Amniotic stem cell (primary cell): ENCODE measurements at regions not wholly inside any gene's neighbourhood (a gene's known extent, or its start where the extent isn't known, plus 50 kb on each side); places are given as distances from the start of the nearest gene placed in this dataset.
"Not testable (repeated sequence)": the region's sequence is repeated elsewhere in the genome, so short reads cannot be mapped to it uniquely, and the experiment has no call there.

Experiments
- DNase-seq: peaks from one replicate; lab custom pipeline; 2025; lab: John Stamatoyannopoulos, UW

DNA sequence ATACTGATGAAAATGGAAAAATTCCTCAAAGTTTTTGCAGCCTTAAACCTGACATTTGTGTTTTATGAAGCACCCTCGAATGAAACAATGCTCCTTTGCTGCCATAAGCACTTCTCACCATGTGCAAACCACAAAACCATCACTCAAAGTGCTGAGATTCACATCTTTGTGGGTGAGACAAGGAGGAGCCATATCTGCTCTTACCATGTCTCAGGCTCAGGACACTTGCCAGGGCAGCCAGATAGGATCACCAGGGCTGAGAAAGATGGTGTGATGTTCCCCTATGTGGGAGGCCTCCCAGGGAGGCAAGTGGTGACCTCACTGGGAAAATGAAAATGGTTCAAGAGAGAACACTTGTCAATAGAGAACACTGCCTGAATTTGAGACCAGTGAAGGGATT is 120.4 kb downstream of the CCDC34 start:
- DNase-seq: no peak

DNA sequence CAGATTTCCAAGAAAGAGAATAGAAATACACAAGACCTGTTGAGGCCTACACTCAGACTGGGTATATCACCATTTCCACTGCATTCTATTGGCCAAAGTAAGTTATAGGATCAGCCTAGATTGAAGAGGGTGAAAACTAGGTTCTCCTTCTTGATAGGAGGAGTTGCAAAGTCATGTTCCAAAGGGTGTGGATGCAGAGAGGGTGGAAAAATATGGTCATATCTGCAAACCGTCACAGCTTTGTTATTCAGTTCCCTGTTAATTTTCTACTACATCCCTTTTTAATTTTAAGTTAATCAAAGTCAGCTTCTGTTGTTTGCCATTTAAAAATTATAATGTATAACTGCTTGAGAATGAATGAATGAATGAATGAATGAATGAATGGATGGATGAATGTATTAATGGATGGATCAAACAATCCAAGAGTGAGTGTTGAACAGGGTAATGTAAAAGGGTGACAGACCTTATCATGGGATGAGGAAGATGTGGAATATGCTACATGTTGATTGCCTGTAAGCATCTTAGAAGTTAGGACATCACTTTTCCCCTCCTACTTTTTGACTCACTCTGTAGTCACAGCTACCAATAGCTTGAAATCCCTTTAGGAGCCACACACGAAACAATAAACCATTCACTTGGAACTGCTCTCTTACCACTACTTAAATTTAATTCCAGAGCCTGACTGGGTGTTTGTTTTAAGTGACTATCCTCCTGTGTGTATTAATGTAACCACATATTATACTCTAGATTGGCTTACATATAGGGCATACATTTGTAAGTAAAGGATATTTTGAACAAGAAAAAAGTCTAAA is 121.5 kb downstream of the CCDC34 start:
- peak; percentile 3 for DNase-seq

DNA sequence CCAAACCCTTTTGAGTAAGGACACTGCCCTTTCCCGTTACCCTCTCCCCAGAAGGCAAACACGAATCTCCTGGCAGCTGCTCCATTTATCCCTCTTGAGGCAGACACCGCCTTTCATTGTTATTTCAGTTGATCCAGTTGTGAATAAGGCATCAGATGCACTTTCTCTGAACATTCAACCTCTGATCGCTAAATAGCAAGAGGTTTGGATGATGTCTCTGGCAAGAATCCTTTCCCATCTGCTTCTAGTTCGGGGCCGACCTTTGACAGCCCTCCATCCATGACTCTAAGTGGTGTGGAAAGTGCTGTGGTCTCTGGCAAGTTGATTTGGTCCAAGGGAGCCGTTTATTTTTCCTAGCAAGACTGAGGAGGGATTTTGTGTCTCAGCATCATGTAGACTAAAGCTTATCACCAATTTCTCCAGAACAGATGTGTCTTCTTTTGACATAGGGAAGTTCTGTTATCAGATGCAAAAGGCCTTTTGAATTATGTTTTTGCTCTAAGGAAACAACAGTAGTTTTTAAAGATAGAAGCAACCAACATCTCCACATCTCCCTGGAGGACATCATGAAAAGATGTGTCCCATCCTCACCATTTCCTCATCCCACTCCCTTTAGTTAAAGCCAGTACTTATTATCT is 123.6 kb downstream of the CCDC34 start:
- DNase-seq: no peak

GRCh38 chr11:27238811-27239210 is 124.2 kb downstream of the CCDC34 start:
- DNase-seq: no peak

- no peak for DNase-seq
Observed at GRCh38 chr11:27237643-27238042, 125.4 kb downstream of the CCDC34 start.

GRCh38 chr11:27234961-27235360 is 128.1 kb downstream of the CCDC34 start:
- no peak for DNase-seq

GRCh38 chr11:27234043-27234668 is 128.9 kb downstream of the CCDC34 start:
- DNase-seq: peak; percentile 57

DNA sequence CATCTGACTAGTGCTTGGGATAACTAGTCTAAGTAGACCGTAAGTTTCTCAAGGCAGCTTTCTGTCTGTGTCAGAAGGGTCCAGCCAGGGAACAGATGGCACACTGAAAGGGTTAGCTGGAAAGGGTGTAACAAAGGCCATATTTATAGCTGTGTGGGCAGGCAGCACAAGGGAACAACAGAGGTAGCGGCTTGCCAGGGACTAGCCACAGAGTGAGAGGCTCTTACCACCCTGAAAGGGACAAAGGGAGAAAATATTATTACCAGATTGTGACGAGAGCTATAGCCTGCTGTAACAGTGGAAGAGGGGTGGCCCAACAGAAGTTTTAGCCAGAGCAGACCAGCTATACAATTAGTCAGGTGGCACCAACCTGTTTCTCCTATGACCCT is 129.4 kb downstream of the CCDC34 start:
- DNase-seq: no peak

- DNase-seq: no peak
Observed at GRCh38 chr11:27231530-27231929, 131.5 kb downstream of the CCDC34 start.

DNA sequence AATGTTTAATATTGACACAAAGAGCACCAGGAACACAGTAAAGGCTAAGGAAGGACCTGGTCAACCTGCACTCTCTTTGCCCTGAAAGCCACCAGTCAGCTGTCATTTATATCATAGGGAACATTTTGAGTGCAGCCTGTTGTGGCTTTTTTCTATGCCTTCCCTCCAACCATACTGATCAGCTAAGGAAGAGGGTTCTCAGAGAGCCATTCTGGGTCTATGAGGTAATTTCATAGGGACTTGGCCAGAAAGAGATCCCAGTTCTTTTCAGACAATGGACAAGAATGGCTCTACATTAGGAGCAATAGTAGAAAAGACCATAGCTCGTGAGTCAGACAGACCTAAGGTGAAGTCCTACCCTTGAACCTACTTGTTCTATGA is 132.8 kb downstream of the CCDC34 start:
- DNase-seq: no peak

DNA sequence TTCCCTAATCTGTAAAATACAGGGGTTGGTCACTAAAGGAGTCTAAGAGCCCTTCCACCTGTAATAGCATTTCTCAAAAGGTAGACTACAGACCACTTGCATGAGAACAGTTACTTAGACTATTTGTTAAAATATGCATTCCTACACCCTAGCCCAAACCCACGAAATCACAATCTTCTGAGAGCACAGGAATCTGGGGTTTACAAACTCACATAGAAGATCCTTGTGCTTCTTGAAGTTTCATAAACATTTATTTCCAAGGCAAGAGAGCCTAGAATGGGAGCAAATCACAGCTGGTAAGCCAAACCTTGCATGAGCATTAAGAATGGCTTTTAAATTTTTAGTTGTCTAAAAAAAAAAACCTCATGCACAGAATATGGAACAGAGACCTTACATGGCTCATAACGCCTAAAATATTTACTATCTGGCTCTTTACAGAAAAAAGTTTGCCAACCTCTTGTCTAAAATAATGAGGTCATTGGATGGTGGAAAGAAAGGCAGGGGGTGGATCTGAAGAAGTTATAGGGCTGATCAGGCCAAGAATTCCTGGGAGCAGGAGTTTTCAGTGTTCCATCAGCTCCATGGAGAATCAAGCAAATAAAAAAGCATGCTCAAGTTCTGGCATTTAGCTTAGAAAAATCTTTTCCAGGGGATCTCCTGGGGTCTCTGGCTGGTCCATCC is 133.4 kb downstream of the CCDC34 start:
- DNase-seq: no peak

- DNase-seq: no peak
Observed at GRCh38 chr11:27228906-27229290, 134.1 kb downstream of the CCDC34 start.

- no peak for DNase-seq
Observed at GRCh38 chr11:27228232-27228905, 134.6 kb downstream of the CCDC34 start.

GRCh38 chr11:27227736-27228135 is 135.3 kb downstream of the CCDC34 start:
- DNase-seq: no peak

DNA sequence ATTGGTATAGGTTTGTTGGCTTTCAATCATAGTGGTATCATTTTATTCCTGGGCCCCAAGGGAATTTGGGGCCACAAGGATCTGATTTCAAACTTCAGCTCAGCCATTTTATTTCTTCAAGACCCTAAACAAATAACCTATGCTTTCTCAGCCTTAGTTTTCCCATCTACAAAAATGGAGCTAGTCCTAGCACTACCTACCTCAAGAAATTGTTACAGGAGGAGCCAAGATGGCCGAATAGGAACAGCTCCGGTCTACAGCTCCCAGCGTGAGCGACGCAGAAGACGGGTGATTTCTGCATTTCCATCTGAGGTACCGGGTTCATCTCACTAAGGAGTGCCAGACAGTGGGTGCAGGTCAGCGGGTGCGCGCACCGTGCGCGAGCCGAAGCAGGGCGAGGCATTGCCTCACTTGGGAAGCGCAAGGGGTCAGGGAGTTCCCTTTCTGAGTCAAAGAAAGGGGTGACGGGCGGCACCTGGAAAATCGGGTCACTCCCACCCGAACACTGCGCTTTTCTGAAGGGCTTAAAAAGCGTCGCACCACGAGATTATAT is 143.5 kb downstream of the CCDC34 start:
- not testable (repeated sequence) for DNase-seq

DNA sequence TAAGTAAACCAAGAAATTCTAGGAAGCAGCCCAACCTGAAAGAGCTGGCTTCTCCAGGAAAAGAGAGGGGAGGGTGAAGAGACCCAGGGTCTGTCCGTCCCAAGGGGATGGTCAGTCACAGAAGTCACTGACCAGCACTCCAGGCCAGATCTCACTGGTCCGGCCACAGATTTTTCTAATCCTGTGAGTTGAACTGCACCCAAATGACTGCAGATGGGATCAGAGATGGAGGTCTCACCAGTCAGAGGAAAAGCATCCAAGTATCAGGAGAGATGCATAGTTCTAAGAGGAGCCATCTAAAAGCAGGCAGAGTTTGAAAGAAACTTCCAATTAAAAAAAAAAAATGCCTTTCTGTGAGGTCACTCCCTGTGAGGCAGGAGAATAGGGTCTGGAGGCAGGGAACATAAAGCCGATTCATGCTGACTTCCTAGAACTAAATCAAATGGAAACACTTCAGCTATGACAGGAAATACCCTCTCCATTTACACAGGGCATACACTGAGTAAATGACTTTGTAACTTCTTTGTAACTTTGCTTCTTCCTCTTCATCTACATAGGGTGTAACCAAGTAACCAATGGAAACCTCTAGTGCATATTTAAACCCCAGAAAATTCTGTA is 144.5 kb downstream of the CCDC34 start:
- peak; percentile 71 for DNase-seq

DNA sequence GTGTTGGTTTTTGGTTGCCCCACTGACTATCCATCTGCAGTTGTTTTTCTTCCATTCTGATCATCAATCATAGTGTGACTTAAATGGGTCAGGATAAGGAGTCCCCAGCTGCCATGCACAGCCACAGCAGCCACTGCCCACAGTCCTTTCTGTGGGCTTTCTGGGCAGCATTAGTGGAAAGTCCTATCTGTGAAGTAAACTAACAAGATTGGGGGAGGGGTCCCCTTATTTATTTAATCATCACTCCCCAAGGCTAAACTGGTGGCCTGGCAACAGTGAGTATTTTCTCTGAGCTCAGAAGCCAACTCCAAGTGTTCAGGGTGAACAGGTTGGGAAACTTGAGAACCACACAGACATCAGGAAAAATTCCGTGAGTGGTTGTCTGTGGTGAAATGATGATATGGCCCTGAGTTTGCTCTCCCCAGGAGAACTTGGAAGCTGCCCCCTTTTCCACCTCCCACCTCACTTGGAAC is 145.0 kb downstream of the CCDC34 start:
- no peak for DNase-seq

- DNase-seq: no peak
Observed at GRCh38 chr11:27217496-27217895, 145.5 kb downstream of the CCDC34 start.

GRCh38 chr11:27216270-27217149 is 146.5 kb downstream of the CCDC34 start:
- no peak for DNase-seq
